ENCODE measurements at regions not wholly inside any gene's neighbourhood (a gene's known extent, or its start where the extent isn't known, plus 50 kb on each side); places are given as distances from the start of the nearest gene placed in this dataset.

DNA sequence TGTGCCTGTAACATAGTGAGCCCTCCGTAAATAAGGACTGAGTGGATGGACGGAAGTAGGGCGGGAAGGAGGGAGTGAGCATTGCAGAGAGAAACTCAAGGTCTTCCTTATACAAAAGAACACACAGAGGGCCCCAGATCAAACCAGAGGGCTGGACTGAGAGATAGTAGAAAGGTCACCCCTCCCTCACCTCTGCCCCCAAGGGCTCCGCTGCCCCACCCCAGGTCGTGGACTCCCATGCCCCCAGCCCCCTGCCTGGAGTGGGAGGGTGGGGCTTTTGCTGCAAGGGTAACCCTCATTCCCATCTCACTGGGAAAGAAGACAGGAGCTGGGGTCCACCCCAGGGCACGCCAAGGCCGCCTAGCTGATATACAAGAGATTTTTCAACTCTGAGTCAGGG is 157.0 kb downstream of the MN1 start:
- no peak for DNase-seq (ENCODE audit: low read depth in 4 of 4, low spot score in 3 of 4)

DNA sequence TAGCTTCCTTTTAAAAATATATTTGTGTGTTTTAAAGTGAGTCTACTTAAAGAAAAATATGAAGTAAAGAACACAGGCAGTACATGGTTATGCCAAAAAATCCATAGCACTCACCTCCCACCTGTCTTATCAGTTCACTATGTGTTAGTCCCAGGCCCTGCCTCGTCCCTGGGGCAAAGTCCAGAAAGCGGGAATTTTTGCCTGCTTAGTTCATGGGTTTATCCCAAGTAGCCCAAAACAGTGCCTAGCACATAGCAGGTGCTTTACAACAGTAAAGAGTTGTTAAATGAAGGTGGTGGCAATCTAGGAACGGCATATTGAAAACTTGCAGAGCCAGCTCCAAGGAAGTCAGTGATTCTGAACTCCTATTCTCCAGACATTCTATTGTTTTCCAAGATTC is 154.0 kb downstream of the MN1 start:
- no peak for DNase-seq (ENCODE audit: low read depth in 4 of 4, low spot score in 3 of 4)

DNA sequence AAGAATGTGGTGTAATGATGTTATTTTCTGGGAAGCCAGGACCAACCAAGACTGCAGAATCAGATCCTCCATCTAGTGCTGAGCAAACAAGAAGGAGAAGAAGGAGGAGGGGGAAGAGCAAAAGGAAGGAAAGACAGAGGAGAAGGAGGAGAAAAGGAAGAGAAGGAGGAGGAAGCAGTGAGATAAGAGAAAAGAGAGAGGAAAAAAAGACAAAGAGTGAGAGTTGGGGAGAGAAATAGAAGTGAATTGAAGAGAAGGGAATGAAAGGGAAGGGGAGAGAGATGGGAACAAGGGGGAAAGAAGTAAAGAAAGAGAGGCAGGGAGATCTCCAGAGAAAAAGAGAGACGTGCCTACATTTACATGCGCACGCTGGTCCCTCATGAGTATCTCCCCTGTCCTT is 153.5 kb downstream of the MN1 start:
- DNase-seq (ENCODE audit: low read depth in 4 of 4, low spot score in 3 of 4): no peak

DNA sequence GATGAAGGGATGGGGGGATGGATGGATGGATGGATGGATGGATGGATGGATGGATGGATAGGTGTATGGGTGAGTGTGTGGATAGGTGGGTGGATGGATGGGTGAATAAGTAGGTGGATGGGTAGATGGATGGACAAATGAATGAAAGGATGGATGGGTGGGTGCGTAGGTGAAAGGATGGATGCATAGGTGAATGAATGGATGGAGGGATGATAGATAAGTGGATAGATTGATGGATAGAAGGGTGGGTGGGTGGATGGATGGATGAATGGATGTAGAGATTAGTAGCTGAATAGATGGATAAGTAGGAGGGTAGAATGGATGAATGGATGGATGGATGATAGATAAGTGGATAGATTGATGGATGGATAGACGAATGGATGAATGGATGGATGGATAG is 152.7 kb downstream of the MN1 start:
- no peak for DNase-seq (ENCODE audit: low read depth in 4 of 4, low spot score in 3 of 4)

DNA sequence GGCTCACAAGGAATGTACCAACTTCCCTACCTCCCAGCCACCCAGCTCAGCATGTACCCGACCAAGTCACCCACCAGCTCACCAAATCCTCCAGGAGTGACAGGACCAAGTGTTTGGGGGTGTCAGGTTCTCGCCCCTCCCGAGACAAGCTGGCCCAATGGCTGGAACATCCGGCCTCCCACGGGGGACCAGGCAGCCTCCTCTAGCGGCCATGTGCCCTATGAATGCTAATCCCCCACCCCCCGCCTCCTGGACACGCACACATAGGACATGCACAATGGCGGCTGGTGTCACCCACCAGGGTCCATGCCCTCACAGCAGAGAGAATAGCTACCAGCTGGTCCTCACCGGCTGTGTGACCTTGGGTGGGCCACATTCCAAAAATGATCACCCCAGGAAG is 151.0 kb downstream of the MN1 start:
- no peak for DNase-seq (ENCODE audit: low read depth in 4 of 4, low spot score in 3 of 4)

DNA sequence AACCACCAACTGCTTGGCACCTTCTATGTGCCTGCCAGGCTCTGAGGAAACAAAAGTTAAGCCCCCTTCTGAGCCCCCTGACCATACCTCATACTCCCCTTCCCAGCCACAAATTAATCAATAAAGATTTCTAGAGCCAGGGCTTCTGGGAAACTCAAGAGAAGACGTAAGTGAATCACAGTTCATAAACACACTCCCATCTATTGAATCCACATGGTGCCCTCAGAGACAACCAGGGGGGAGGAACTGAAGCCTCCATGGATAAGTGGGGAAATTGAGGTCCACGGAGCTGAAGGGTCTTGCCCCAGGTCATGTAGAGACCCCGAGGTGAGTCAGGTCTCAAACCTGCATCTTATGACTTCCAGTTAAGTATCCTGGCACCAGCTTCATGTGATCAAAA is 150.6 kb downstream of the MN1 start:
- no peak for DNase-seq (ENCODE audit: low read depth in 4 of 4, low spot score in 3 of 4)

DNA sequence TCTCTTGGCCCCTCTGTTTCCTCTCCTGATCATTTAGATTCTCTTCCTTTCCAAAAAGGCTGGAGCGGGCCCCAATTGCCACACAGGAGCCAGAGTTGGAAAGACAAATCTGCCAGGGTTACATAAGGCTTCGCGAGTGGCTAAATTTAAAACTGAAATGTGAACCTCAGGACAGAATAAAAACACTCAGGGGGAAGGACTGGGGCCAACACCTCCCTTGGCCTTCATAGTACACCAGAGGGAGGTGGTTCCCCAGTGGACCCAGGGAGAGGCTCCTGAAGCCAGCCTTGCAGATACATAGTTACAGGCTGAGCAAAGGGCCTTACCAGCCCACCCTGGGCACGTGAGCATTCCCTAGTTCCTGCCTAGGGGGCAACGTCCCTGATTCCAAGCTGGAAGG is 150.1 kb downstream of the MN1 start:
- no peak for DNase-seq (ENCODE audit: low read depth in 4 of 4, low spot score in 3 of 4)

DNA sequence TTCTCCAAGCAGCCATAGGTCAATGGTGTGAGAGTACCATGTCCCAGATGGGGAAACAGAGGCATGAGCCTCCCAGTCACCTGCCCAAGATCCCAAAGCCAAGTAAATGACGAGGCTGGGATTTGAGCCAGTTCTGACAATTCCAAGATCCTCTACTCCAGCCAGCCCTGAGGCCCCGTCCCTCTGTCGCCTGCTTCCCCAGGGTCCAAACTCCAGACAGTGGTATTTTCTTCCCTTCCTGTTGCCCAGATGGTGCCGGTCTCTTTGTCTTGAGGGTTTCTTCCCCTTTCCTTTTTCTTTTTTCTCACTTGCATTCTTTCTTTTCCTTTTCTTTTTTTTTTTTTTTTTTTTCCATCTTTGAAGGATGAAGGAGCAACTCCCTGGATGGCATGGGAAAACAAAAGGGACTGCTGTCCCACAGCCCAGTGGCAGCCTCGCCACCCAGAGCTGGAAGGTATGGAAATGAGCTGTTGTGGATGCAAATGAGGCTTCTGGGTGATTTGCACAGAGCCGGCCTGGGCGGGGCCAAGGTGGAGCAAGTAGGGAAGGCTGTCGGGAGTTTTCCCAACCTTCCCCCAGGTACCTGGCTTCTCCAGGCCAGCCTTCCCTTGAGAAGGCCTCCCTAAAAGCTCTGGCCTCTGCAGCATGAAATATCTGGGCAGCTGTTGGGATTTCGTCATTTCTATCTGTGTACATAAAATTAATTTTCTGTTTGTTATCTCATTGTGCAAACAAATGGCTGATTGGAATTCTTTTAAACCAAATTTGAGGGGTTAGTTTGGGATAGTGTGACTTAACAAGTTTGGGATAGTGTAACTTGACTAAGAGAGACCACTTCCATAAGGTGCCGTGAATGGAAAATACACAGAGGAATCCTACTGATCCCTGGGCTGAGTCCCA is 146.8 kb downstream of the MN1 start:
- no peak for DNase-seq (ENCODE audit: low read depth in 4 of 4, low spot score in 3 of 4)

DNA sequence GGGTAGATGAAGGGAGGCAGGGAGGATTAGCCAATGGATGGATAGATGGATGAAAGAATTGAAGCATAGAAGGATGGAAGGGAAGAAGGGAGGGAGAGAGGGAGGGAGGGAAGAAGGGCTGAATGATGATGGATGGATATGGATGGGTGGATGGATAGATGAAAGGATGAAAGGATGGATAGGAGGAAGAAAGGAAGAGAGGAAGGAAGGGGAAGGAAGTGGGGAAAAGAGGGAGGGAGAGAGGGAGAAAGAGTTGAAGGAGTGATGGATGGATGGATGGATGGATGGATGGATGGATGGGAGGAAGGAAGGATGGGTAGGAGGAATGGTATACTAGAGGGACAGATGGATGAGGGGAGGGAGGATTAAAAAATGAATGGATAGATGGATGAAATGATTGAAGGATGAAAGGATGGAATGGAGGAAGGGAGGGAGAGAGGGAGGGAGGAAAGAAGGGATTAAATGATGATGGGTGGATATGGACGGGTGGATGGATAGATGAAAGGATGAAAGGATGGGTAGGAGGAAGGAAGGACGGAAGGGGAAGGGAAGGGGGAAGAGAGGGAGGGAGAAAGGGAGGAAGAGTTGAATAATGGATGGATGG is 145.9 kb downstream of the MN1 start:
- DNase-seq (ENCODE audit: low read depth in 4 of 4, low spot score in 3 of 4): no peak

DNA sequence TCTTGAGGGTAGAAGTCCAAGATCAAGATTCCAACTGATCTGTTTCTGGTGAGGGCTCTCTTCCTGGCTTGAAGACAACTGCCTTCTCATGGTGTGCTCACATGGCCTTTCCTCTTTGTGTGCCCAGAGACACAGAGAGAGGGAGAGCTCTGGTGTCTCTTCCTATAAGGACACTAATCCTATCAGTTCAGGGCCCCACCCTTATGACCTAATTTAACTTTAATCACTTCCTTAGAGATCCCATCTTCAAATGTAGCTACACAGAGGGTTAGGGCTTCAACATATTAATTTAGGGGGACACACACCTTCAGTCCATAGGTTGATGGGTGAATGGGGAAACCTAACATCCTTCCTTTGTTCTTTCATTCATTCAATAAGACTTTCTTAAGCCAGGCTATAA is 144.6 kb downstream of the MN1 start:
- no peak for DNase-seq (ENCODE audit: low read depth in 4 of 4, low spot score in 3 of 4)

DNA sequence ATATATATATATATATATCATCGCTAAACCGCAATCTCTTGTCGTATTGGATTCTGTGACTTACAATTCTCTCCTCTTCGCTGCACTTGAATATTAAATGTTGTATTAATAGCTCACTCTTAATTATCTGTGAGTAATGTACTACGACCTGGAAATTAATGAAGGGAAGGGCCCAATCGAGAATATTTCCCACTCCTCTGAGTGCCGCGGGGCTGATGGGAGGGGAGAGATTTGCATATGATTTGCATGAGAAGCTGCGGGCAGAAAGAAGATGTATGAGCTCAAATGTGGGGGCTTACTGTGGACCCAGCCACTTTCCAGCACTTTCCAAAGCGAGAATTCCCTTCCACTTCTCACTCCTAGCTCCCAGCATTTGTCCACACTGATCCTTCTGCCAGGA is 141.2 kb downstream of the MN1 start:
- no peak for DNase-seq (ENCODE audit: low read depth in 4 of 4, low spot score in 3 of 4)

DNA sequence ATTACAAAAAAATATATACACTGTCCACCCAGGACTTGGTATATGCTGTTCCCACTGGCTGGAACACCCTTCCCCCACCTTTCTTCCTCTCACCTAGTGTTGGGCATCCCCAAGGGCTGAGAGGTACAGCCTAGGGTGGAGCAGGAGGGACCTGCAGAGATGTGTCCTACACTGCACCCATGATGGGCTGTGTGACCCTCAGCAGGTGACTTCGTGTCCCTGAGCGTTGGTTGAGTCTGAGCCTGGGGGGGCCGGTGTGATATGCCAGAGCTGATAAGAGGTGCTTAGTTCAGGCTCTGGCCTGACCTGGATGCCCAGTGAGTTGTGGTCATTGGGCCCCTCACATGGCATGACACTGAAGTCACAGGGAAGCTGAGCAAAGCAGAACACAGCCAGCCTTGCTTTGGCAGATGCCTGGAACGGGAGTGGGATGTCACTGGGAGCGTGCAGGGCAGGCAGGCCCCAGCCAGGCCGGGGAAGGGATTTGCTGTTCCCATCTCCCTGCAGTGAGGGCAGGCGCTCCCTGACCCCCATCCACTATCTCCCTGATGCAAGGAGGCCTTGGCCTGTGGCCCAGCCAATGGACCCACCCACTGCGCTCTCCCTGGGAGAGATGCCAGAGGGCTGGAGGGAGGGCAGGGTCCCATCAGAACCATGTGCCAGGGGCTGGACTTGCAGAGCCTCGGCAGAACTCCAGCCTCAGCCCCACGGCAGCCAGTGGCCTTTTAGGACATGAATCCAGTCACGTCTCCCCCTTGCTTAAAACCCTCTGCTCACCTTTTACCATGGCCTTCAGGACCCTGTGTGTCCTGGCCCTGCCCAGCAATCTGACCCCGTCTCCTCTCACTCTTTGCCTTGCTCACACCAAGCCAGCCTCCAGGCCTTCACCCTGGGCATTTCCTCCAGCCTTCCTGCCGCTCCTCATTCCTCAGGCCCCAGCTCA is 138.9 kb downstream of the MN1 start:
- no peak for DNase-seq (ENCODE audit: low read depth in 4 of 4, low spot score in 3 of 4)

DNA sequence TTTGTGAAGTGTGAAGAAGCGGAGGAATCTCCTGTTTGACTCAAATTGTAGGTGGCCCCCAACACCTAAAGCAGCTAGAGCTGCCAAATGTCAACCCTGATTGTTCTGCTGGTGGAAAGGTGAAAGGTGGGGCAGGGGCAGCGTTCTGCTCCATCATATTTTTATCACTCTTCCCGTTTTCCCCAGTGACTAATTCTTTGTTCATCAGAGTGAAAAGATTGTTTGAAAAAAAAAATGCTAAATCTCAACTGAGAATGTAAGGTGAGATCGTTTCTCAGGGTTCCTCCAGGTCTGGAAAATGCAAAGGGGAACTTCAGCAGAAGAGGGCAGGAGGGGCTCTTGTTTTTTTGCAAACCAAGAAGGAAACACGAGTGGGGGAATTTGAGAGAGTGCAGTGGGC is 137.7 kb downstream of the MN1 start:
- DNase-seq (ENCODE audit: low read depth in 4 of 4, low spot score in 3 of 4): no peak

DNA sequence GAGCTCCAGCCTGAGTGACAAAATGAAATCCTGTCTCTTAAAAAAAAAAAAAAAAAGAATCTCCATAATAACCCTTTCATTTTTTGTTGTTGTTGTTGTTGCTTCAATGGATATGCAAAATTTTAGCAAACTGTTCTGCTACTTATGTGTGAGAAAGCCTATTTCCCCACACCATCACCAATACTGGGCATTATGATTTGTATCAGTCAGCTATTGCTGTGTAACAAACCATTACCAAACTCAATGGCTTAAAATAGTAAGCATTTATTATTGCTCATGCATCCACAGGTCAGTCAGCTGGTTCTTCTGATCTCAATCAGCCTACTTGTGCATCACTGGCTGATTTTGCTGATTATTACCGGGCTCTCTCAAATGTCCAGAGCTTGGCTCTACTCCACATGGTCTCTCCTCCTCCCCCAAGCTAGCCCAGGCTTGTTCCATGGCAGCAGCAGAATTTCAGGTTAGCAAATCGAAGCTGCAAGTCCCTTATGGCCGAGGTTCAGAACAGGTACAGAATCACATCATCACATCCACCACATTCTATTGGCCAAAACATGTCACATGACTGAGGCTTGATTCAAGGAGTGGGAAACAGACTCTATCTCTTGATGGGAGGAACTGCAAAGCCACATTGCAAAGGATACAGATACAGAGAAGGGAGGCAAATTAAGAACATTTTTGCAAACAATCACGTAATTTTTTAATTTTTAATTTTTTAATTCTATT is 135.1 kb downstream of the MN1 start:
- DNase-seq (ENCODE audit: low read depth in 4 of 4, low spot score in 3 of 4): no peak

DNA sequence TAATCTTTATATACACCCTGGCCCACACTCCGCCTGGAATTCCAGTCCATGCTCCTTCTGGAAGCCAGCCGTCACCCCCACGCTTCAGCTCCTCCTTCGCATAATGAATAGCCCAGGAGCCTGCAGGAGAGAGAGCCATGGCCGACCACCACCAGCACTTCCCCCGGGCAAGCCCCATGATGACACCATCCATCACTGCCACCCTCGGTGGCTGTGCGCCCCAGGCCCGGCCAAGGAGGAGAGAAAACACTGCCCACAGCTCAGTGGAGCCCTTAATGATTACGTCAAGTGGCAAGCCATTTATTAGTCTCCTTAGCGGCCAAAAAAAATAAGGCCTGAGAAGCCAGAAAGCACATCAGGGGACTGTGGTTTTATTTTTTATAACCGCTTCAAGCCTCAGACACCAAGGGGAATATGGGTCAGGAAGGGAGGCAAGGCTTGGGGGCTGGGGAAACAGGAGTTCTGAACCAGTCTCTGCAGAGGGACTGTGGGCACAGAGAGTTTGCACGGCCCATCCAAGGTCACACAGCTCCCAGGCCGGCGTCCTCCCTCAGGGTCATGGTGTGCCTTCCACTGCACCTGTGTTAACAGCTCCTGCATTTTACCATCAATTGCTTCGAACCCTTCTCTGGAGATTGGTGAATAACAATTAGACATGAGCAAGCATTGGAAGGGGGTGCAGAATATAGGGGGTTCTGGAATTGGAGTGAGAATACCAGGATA is 134.3 kb downstream of the MN1 start:
- peak in 3 of 4 donors; percentile 58 to 79 (median 67) for DNase-seq (ENCODE audit: low read depth in 4 of 4, low spot score in 3 of 4)

DNA sequence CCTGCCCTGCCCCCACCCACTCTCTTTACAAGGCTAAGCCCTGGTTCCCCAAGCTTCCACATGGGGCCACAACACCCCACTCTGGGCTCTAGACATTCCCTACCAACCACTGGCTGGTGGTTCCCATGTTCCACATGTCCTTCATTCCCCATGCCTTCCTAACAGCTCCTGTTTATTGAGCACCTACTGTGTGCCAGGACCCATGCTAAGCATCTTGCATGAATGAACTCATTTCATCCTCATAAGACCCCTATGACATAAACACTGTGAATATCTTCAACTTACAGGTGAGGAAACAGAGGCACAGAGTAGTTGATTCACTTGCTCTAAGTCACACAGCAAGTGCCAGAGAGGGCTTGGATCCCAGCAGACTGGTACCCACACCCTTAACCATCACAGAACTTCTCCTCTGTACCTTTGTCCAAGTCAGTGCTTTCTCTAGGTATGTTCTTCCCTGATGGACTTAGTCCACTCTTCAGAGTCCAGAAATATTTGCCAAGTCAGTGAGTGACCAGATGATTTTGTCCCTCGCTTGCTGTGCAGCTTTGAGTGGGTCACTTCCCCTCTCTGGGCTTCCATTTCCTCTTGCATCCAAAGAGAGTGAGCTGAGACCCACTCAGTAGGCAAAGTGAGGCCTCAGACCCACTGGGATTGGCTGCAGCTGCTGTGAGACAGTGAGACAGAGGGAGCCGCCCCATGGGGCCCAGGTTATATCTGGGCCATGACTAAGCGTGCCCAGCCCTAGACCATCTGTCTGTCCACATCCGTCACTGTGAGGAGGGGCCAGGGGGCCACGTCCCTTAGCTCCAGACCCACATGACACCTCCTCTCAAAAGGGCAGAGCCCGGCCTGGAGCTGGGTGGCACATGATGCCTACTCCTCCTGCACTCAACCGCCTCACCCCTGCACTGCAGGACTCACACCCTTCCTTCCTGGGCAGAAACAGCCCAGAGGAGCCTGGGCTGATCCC is 132.4 kb downstream of the MN1 start:
- DNase-seq (ENCODE audit: low read depth in 4 of 4, low spot score in 3 of 4): no peak

DNA sequence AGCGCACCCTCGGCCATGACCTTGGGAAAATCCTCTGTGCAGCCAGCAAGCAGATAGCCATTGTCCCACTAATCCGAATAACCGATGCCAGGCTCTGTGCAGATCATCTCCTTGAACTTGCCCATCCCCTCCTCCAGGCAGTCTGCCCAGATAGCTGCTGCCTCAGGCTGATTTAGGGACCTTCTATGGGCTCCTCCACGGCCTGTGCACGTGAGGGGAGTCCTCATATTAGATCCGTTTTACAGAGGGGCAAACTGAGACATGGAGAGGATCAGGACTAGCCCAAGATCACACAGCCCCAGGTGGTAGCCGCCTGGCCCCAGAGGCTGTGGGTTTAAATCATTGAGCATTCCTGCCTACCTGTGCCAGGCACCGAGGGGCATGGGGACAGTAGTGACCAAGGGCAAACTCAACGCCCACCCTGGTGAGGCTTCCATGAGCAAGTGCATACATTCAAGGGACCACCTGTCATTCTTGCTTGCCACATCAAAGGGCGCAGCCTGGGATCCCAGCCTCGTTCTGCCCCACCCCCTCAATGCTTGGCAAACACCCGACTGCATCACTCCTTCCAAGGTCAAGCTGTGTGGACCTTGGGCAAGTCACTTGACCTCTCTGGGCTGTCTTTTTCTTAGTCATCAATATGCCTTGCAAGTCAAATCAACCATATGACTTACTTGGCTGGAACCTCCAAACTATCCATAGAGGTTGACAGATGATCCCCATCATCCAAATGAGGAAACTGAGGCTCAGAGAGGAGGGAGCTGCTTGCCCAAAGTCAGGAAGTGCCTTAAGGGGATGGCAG is 131.6 kb downstream of the MN1 start:
- DNase-seq (ENCODE audit: low read depth in 4 of 4, low spot score in 3 of 4): no peak

Measured in left renal pelvis (tissue), 4 donors.